Astrocyte (in vitro differentiated cells and primary cell): ENCODE measurements at regions not wholly inside any gene's neighbourhood (a gene's known extent, or its start where the extent isn't known, plus 50 kb on each side); places are given as distances from the start of the nearest gene placed in this dataset.

ENCODE experiments used
- DNase-seq: peaks from one replicate; pipeline ENCODE4 v3.0.0-alpha.2; 2010; ENCODE audit warnings: low read depth
- FAIRE-seq: peaks from 2 replicates; lab custom pipeline; 2011; peaks lifted over from hg19 to GRCh38; lab: Jason Lieb, UNC
- H2AFZ ChIP-seq: 2 replicates; pipeline ENCODE4 v1.6.0; 2012; ENCODE audit warnings: low read depth, low read length, inconsistent platforms
- H3K27ac ChIP-seq: 2 replicates; pipeline ENCODE4 v1.5.1; 2011; ENCODE audit warnings: low read depth, low read length, inconsistent platforms
- H3K27me3 ChIP-seq: 2 replicates; pipeline ENCODE4 v1.6.0; 2011; ENCODE audit warnings: low read length, inconsistent platforms; ENCODE audit not compliant: insufficient read depth
- H3K36me3 ChIP-seq: 2 replicates; pipeline ENCODE4 v1.5.1; 2011; ENCODE audit warnings: low read length, inconsistent platforms; ENCODE audit not compliant: insufficient read depth
- H3K4me1 ChIP-seq: 2 replicates; pipeline ENCODE4 v1.5.1; 2011; ENCODE audit warnings: low read length, inconsistent platforms; ENCODE audit not compliant: insufficient read depth
- H3K4me2 ChIP-seq: 2 replicates; pipeline ENCODE4 v1.6.0; 2012; ENCODE audit warnings: low read length, inconsistent platforms
- H3K4me3 ChIP-seq: 2 replicates; pipeline ENCODE4 v1.5.1; 2011; ENCODE audit warnings: low read depth, mild to moderate bottlenecking, low read length, inconsistent platforms; ENCODE audit not compliant: insufficient read depth
- H3K79me2 ChIP-seq: 2 replicates; pipeline ENCODE4 v1.6.0; 2012; ENCODE audit warnings: mild to moderate bottlenecking, low read length, inconsistent platforms; ENCODE audit not compliant: insufficient read depth
- H3K9ac ChIP-seq: 2 replicates; pipeline ENCODE4 v1.6.0; 2012; ENCODE audit warnings: mild to moderate bottlenecking, low read length, inconsistent platforms
- H3K9me3 ChIP-seq: 2 replicates; pipeline ENCODE4 v1.5.1; 2012; ENCODE audit warnings: low read depth, mild to moderate bottlenecking, low read length, inconsistent platforms; ENCODE audit not compliant: insufficient read depth
- H4K20me1 ChIP-seq: 2 replicates; pipeline ENCODE4 v1.6.0; 2012; ENCODE audit warnings: low read length, inconsistent platforms; ENCODE audit not compliant: insufficient read depth
- H3K27ac Mint-ChIP-seq: one replicate; pipeline ENCODE4 v1.8.0; 2021; ENCODE audit warnings: mild to moderate bottlenecking, mixed read lengths; ENCODE audit not compliant: unreplicated experiment
- H3K27me3 Mint-ChIP-seq: one replicate; pipeline ENCODE4 v1.8.0; 2021; ENCODE audit warnings: low read depth, mixed read lengths; ENCODE audit not compliant: unreplicated experiment
- H3K36me3 Mint-ChIP-seq: one replicate; pipeline ENCODE4 v1.8.0; 2021; ENCODE audit warnings: low read depth, mixed read lengths; ENCODE audit not compliant: unreplicated experiment
- H3K4me1 Mint-ChIP-seq: one replicate; pipeline ENCODE4 v1.8.0; 2021; ENCODE audit warnings: low read depth, mixed read lengths; ENCODE audit not compliant: unreplicated experiment
- H3K4me3 Mint-ChIP-seq: one replicate; pipeline ENCODE4 v1.8.0; 2021; ENCODE audit warnings: mild to moderate bottlenecking, moderate library complexity, mixed read lengths; ENCODE audit not compliant: unreplicated experiment
- H3K9me3 Mint-ChIP-seq: one replicate; pipeline ENCODE4 v1.8.0; 2021; ENCODE audit warnings: mild to moderate bottlenecking, mixed read lengths; ENCODE audit not compliant: unreplicated experiment
- EZH2 ChIP-seq: IDR thresholded peaks from 2 replicates; pipeline ENCODE4 v1.6.1; 2012; ENCODE audit warnings: mild to moderate bottlenecking, low read length, inconsistent platforms; ENCODE audit not compliant: insufficient read depth
- TF ChIP-seq, protein P1 (sequence below): IDR thresholded peaks from 2 replicates; pipeline ENCODE4 v1.5.1; 2011; ENCODE audit warnings: low read depth, mild to moderate bottlenecking, inconsistent platforms, low read length, moderate library complexity; ENCODE audit not compliant: insufficient read depth

DNA sequence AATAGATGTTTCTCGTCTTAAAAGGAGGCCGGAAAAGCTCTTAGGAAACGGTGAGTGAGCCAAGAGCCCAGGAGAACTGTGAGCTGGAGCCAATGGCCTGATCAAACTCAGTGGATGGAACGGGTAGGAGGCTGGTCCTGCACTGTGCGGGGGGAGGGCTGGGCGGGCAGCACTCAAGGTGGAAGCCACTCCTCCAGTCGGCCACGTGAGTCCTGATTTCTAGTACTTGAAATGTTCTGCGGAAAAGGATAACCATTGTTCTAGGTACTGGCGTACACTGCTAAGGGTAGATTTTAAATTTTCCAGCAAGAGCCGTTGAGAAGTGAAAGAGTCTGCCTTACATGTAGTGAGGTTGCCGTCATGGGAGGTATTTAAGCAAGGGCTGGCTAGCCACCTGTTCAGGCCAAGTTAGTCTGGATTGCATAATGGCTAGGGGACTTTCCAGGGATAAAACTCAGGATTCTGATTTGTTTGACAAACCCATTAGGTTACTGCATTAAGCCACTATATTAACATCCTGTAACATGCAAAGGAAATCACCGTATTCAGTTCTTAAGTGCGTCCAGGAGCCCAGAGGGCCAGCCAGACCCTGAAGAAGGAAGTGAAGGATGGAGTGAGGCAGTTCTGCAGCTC is 51.3 kb upstream of the ODC1 start:
- H3K4me1 ChIP-seq: peaks cover 9% of the 10 kb centered on the region
- Mint-ChIP-seq H3K4me3 (no peak overlapping the region), H3K27ac (no peak overlapping the region), H3K9me3 (peaks cover 4% of the 10 kb centered on the region), H3K36me3 (peaks cover 5% of the 10 kb centered on the region), H3K4me1 (peaks cover 6% of the 10 kb centered on the region), H3K27me3 (peaks cover 48% of the 10 kb centered on the region)
- no peaks in the 10 kb centered on the region for H3K79me2 ChIP-seq
- FAIRE-seq (no peak), DNase-seq (no peak)
- H3K9me3 ChIP-seq: no peaks in the 10 kb centered on the region
- H3K27me3 ChIP-seq: peaks cover 6% of the 10 kb centered on the region
- H3K36me3 ChIP-seq: no peaks in the 10 kb centered on the region
- no peak overlapping the region for H3K4me3 ChIP-seq
- H3K9ac ChIP-seq: no peak overlapping the region
- H4K20me1 ChIP-seq: no peaks in the 10 kb centered on the region
- H2AFZ ChIP-seq: no peak overlapping the region
- TF ChIP-seq EZH2: no peak
- H3K4me2 ChIP-seq: no peak overlapping the region
- no peak overlapping the region for H3K27ac ChIP-seq

DNA sequence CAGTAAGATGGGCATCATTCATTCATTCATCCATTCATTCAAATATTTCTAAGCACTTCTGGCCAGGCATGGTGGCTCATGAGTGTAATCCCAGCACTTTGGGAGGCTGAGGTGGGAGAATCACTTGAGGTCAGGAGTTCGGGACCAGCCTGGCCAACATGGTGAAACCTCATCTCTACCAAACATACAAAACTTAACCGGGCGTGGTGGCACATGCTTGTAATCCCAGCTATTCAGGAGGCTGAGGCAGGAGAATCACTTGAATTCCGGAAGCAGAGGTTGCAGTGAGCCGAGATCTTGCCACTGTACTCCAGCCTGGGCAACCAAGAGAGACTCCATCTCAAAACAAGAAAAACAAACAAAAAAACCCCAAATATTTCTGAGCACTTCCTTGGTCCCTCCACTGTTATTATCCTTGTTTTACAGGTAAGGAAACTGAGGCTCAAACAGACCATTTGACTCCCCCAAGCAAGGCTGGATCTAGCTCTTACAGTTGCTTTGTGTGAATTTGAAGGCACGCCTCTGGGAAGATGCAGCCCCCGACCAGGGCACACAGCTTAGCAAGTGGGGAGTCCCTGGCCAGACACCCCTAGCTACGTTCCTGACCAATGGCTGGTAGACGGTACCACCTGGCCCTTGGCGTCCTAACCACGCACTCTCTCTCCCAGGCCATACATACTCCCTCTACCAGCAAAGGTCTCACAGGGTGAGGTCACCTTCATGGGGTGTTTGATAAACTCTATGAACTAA is 50.6 kb upstream of the ODC1 start:
- FAIRE-seq: no peak
- DNase-seq: no peak

More for the DNA sequence above, 50.6 kb upstream of the ODC1 start:
- Mint-ChIP-seq H3K4me3 (no peak overlapping the region), H3K9me3 (peaks cover 4% of the 10 kb centered on the region), H3K4me1 (peaks cover 6% of the 10 kb centered on the region), H3K27ac (peak overlapping the region; percentile 41), H3K36me3 (peaks cover 4% of the 10 kb centered on the region), H3K27me3 (peaks cover 47% of the 10 kb centered on the region)
- TF ChIP-seq, protein P1, sequence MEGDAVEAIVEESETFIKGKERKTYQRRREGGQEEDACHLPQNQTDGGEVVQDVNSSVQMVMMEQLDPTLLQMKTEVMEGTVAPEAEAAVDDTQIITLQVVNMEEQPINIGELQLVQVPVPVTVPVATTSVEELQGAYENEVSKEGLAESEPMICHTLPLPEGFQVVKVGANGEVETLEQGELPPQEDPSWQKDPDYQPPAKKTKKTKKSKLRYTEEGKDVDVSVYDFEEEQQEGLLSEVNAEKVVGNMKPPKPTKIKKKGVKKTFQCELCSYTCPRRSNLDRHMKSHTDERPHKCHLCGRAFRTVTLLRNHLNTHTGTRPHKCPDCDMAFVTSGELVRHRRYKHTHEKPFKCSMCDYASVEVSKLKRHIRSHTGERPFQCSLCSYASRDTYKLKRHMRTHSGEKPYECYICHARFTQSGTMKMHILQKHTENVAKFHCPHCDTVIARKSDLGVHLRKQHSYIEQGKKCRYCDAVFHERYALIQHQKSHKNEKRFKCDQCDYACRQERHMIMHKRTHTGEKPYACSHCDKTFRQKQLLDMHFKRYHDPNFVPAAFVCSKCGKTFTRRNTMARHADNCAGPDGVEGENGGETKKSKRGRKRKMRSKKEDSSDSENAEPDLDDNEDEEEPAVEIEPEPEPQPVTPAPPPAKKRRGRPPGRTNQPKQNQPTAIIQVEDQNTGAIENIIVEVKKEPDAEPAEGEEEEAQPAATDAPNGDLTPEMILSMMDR: no peak
- no peak for TF ChIP-seq EZH2
- Histone ChIP-seq H3K9me3 (no peaks in the 10 kb centered on the region), H3K4me2 (no peak overlapping the region), H2AFZ (no peak overlapping the region), H3K4me3 (no peak overlapping the region), H3K27me3 (peaks cover 6% of the 10 kb centered on the region), H3K27ac (no peak overlapping the region), H3K9ac (peak overlapping the region; percentile 5), H3K4me1 (peaks cover 16% of the 10 kb centered on the region), H4K20me1 (no peaks in the 10 kb centered on the region), H3K36me3 (no peaks in the 10 kb centered on the region), H3K79me2 (no peaks in the 10 kb centered on the region)
